ENCODE measurements at regions not wholly inside any gene's neighbourhood (a gene's known extent, or its start where the extent isn't known, plus 50 kb on each side); places are given as distances from the start of the nearest gene placed in this dataset.

DNA sequence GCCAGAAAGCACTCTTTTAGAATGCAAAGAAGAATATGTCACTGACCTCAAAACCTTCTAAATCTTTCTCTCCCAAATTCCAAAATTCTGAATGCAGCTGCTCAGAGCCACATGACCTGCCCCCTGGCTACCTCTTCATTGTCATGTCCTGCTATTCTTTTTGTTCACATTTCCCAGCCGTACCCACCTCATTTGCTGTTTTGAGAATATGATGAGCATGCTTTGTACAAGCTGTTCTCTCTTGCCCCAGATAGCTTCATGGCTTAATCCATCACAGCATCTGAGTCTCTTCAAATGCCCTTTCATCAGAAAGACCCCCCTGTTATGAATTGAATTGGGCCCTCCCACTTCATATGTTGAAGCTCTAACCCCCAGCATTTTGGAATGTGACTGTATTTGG, 214.3 kb downstream of the KCNS3 start:
- TF ChIP-seq, protein P1, sequence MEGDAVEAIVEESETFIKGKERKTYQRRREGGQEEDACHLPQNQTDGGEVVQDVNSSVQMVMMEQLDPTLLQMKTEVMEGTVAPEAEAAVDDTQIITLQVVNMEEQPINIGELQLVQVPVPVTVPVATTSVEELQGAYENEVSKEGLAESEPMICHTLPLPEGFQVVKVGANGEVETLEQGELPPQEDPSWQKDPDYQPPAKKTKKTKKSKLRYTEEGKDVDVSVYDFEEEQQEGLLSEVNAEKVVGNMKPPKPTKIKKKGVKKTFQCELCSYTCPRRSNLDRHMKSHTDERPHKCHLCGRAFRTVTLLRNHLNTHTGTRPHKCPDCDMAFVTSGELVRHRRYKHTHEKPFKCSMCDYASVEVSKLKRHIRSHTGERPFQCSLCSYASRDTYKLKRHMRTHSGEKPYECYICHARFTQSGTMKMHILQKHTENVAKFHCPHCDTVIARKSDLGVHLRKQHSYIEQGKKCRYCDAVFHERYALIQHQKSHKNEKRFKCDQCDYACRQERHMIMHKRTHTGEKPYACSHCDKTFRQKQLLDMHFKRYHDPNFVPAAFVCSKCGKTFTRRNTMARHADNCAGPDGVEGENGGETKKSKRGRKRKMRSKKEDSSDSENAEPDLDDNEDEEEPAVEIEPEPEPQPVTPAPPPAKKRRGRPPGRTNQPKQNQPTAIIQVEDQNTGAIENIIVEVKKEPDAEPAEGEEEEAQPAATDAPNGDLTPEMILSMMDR (IDR thresholded peaks at IDR 0.05): no peak
- TF ChIP-seq POLR2A (IDR thresholded peaks at IDR 0.05): no peak
